Right renal cortex interstitium (tissue), 3 donors: ENCODE measurements at regions not wholly inside any gene's neighbourhood (a gene's known extent, or its start where the extent isn't known, plus 50 kb on each side); places are given as distances from the start of the nearest gene placed in this dataset.

Source experiments
- DNase-seq, 3 donors: peaks; one replicate each; pipeline ENCODE4 v3.0.0-alpha.2; 2013; ENCODE audit warnings: low read depth in 3 of 3, low spot score in 2 of 3

DNA sequence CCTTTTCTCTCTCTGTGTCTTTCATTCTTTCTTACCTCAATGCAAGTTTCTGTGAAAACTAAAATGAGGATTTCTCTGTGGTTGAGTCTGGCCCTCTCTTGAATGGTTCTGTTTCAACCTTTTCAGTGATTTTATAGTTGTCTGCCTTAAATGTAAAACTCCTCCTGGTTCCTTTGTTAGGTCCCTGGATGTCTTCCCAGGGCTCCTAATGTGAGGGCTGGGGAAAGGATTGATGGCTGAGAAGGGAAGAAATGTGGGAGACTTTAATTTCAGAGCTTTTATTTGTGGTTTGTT, 90.6 kb upstream of the GRM7 start:
- no peak for DNase-seq

DNA sequence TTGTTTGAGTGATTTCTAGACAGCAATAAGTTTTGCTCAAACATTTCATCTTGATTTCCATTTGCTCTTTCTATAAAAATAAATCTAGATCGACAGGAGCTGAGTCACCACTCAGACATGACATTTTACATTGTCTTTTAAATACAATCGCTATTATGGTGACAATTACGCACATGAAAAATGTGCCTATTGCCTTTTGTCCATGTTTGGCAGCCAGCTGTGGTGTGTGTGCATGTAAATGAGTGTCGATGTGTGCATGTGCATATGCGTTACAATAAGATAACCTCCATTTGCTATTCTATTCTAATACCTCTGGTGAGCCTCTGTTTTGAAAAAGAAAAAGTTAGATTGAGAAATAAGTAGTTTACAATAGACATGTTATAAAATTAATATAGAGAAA, 89.7 kb upstream of the GRM7 start:
- no peak for DNase-seq

DNA sequence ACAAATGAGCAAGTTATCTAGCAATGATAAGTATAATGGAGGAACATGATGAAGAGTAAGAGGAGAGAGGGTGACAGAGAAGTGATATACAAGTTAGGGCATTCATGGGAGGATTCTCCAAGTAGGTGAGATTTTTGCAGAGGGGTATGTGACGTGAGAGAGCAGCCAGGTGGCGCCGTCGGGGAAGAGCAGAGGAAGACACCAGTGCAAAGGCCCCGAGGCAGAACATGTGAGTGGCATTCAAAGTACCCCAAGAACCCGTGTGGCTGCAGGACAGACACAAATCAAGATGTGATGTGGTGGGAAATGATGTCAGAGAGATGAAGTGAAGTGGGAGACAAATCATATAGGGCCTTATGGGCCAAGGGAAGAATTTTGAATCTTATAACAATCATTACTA, 81.8 kb upstream of the GRM7 start:
- DNase-seq, result no peak

DNA sequence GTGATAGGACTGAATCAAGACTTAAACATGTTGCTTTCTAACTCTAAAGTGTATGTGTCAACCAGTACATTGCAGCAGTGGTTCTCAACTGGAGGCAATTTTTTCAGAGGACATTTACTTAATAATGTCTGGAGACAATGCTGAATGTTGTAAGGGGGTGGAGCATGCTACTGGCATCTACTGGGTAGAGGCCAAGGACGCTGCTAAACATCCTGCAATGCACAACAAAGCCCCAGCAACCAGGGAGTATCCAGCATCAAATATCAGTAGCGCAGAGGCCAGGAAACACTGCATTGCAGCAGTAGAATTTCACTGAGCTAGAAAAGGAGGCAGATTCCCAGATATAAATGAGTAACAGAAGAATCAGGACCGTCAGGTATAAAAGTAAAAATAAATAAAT, 79.8 kb upstream of the GRM7 start:
- no peak for DNase-seq

DNA sequence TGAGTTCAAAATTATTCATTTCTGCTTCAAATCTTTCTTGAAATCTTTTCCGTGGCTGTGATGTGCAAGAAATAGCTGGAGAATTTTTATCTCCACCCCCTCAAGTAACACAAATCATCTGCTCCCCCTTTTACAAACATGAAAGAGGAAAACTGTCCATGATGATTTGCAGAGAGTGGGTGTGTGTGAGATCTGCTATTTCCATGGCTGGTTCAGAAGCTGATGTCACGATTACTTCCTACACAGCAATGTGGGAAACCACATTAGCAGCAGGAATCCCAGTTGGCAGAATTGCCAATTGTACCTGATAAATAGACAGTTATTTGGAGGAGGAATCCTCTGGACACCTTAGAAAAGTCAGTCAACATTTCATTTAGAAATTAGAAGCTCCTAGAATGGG, 75.2 kb upstream of the GRM7 start:
- DNase-seq, result no peak

DNA sequence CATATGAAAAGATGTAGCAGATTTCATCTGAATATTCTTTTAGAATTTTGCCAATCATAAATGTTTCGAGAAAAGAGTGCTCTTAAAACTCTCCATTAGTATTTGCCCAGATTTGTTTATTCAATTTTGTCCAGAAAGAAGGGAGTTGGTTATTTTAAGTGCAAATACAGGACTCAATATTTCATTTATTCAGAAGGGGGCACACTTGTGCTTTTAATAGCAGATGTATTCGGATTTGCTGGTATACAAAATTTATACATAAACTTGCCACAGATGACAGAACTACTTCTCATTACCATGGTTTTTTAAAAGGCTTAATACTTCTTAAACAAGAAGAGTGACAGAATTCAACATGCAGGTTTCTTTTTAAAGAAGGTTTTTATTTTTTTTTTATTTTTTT, 69.8 kb upstream of the GRM7 start:
- DNase-seq, result peak in 2 of 3 donors; percentile 8 to 29

DNA sequence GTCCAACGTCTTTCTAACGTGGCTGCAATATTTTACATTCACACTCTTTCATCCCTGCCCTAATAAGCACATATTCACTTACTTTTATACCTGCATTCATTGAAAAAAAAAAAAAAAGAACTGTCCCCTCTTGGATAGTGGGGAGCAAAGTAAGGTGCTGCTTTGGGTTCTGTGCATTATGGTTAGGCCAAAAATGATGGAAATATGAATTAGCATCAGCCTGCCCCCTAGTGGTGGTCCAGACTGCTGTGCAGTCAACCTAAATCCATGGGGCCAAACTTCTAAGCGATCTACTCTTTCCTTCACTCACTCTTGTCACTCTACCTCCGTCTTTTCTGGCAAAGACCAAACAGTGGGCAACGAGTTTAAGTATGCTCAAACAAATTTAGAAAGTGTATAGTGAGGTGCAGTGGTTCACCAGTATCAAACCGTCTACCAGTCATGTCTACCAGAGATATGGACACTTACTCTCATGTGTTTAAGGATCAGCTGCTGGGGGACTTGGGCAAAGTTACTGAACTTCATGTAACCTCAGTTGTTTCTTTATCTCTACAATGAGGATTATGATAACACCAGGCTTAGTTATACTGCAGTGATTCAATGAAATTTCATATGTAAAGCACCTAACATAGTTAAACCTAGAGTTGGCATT, 61.5 kb upstream of the GRM7 start:
- DNase-seq, result no peak

DNA sequence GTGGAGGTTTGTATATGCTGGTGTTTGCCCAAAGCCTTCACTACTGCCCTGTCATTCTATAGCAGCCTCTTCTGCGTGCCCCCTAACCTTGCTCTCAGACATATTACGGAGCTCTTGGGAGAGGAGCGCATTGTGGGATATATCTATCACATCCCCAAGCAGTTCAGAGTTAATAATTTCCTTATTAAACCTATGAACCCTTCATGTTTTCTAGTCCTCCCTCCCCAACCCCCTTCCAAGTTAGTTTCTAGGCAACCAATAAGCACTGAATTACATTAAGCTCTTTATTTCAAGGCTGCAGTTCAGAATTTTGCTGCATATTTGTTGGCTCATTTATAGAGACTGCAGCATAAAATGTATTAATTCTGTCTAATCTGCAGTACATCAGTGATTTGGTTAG, 57.3 kb upstream of the GRM7 start:
- DNase-seq, result peak in 1 of 3 donors; percentile 5

DNA sequence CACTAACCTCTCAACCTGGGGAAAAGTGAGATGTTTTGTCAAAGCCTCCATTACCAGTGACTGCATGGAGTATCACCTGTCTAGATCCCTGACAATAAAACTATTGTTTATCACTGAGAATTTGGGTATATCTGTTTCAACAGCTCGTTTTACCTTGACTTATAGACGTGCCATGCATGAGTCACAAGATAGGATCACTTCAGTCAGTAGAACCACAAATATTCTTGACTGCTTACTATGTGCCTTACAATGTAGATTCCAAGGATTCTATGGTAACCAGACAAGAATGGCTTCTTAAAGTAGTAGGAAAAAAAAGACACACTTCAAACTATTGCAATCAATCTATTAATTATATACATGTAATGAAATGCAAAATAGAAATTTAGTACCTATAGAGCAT, 55.7 kb upstream of the GRM7 start:
- no peak for DNase-seq

DNA sequence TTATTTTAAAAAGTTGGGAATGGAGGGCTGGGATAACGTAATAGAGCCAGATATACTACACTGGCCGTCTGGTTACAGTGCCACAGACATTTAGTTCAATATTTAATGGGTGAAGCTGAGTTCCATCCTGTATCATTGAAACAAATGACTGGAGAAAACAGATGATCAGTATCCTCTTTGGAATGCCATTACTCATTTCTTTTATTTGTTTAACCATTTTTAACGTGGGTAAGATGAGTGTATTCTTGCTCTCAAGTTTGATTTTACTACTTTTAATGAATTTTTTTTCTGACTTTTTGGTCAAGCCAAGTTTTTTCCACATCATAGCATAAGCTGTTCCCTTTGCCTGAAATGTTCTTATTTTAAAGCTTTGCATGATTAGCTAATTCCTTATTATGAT, 53.9 kb upstream of the GRM7 start:
- no peak for DNase-seq

DNA sequence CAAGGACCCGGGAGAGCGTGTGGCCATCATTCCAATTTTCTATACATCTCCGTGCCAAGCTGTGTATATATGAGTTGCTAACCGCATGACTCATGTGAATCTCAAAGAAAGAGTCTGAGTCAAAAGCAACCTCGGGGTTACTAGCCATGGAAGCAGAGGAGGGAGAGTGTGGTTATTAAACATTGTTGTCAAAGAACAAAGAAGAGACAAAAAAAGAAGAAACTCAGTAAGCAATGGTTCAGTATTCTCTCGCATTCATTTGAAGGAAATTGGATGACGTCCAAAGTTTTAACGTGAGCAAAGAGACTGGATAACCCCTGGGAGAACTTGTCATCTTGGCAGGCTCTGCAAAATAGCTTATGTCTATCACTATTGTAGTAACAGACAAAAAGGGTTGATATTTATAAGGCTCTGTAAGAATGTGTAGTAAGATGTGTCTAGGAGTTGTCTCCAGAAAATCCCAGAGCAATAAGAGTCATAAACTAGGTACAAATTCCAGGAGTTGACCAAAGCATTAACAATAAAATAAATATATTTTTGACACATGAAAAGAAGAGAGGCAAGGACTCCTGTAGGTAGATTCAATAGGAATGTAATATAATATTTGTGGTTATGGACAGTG, 52.8 kb upstream of the GRM7 start:
- DNase-seq, result no peak

DNA sequence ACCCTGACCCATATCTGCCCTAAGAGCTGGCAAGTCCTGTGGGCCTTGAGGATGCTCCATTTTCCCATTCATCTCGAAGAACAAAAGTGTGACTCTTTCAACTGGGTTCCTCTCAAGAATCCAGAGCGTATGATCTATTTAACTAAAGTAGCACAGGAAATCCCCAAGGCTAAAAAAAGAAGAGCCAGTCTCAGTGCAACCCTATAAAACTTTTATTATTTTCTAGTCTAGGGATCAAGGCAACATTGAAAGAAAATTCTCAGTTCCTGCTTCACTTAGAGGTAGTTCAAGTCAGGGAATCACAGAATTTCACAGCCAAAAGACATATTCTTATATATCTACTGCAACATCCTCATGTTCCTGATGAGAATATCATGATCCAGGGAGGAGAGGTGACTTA, 51.6 kb upstream of the GRM7 start:
- no peak for DNase-seq
